ENCODE measurements at regions not wholly inside any gene's neighbourhood (a gene's known extent, or its start where the extent isn't known, plus 50 kb on each side); places are given as distances from the start of the nearest gene placed in this dataset.

GRCh38 chr4:4752025-4752424, 107.4 kb upstream of the MSX1 start:
- no peak overlapping the region for H3K4me3 Mint-ChIP-seq

GRCh38 chr4:4750187-4750586, 109.3 kb upstream of the MSX1 start:
- Mint-ChIP-seq H3K4me1 (peaks cover 2% of the 10 kb centered on the region), H3K27ac (no peak overlapping the region)

More at GRCh38 chr4:4752025-4752424, 107.4 kb upstream of the MSX1 start:
- Mint-ChIP-seq H3K27me3 (peaks cover 39% of the 10 kb centered on the region), H3K36me3 (ENCODE audit: low read depth) (no peaks in the 10 kb centered on the region), H3K27ac (no peak overlapping the region), H3K4me1 (peaks cover 2% of the 10 kb centered on the region)
- H3K9me3 ChIP-seq (ENCODE audit: control insufficient read depth, low read length, poor library complexity, severe bottlenecking) = no peaks in the 10 kb centered on the region
- no peak for ATAC-seq
- DNase-seq = no peak

GRCh38 chr4:4749137-4749536, 110.3 kb upstream of the MSX1 start:
- Mint-ChIP-seq H3K27ac (no peak overlapping the region), H3K36me3 (ENCODE audit: low read depth) (no peaks in the 10 kb centered on the region), H3K4me1 (peaks cover 2% of the 10 kb centered on the region), H3K4me3 (no peak overlapping the region), H3K27me3 (peaks cover 30% of the 10 kb centered on the region)
- H3K9me3 ChIP-seq (ENCODE audit: control insufficient read depth, low read length, poor library complexity, severe bottlenecking) = no peaks in the 10 kb centered on the region
- DNase-seq (no peak), ATAC-seq (no peak)

More at GRCh38 chr4:4750187-4750586, 109.3 kb upstream of the MSX1 start:
- DNase-seq (no peak), ATAC-seq (no peak)
- Mint-ChIP-seq H3K4me3 (no peak overlapping the region), H3K27me3 (peaks cover 34% of the 10 kb centered on the region), H3K36me3 (ENCODE audit: low read depth) (no peaks in the 10 kb centered on the region)
- no peaks in the 10 kb centered on the region for H3K9me3 ChIP-seq (ENCODE audit: control insufficient read depth, low read length, poor library complexity, severe bottlenecking)

GRCh38 chr4:4746444-4746843, 113.0 kb upstream of the MSX1 start:
- H3K9me3 ChIP-seq (ENCODE audit: control insufficient read depth, low read length, poor library complexity, severe bottlenecking) = no peaks in the 10 kb centered on the region
- Mint-ChIP-seq H3K27me3 (peaks cover 9% of the 10 kb centered on the region), H3K36me3 (ENCODE audit: low read depth) (no peaks in the 10 kb centered on the region), H3K4me1 (no peaks in the 10 kb centered on the region), H3K27ac (no peak overlapping the region), H3K4me3 (no peak overlapping the region)
- DNase-seq (no peak), ATAC-seq (no peak)

- Mint-ChIP-seq H3K36me3 (ENCODE audit: low read depth) (peaks cover 2% of the 10 kb centered on the region), H3K4me1 (no peaks in the 10 kb centered on the region), H3K4me3 (no peak overlapping the region), H3K27ac (no peak overlapping the region), H3K27me3 (peaks cover 6% of the 10 kb centered on the region)
- no peak for ATAC-seq
- no peaks in the 10 kb centered on the region for H3K9me3 ChIP-seq (ENCODE audit: control insufficient read depth, low read length, poor library complexity, severe bottlenecking)
- no peak for DNase-seq
These were observed 119.4 kb upstream of the MSX1 start for GRCh38 chr4:4740071-4740470.

- ATAC-seq = no peak
- DNase-seq = no peak
- no peaks in the 10 kb centered on the region for H3K4me1 Mint-ChIP-seq
- H3K4me3 Mint-ChIP-seq = no peak overlapping the region
- H3K36me3 Mint-ChIP-seq (ENCODE audit: low read depth) = no peaks in the 10 kb centered on the region
- H3K27me3 Mint-ChIP-seq = peaks cover 6% of the 10 kb centered on the region
- no peaks in the 10 kb centered on the region for H3K9me3 ChIP-seq (ENCODE audit: control insufficient read depth, low read length, poor library complexity, severe bottlenecking)
- H3K27ac Mint-ChIP-seq = no peak overlapping the region
These were observed 123.6 kb upstream of the MSX1 start for GRCh38 chr4:4735870-4736269.

GRCh38 chr4:4735136-4735750, 124.2 kb upstream of the MSX1 start:
- peaks cover 6% of the 10 kb centered on the region for H3K27me3 Mint-ChIP-seq
- ATAC-seq (no peak), DNase-seq (no peak)
- no peak overlapping the region for H3K4me3 Mint-ChIP-seq
- H3K9me3 ChIP-seq (ENCODE audit: control insufficient read depth, low read length, poor library complexity, severe bottlenecking) = no peaks in the 10 kb centered on the region
- H3K36me3 Mint-ChIP-seq (ENCODE audit: low read depth) = no peaks in the 10 kb centered on the region
- no peak overlapping the region for H3K27ac Mint-ChIP-seq
- no peaks in the 10 kb centered on the region for H3K4me1 Mint-ChIP-seq

- Mint-ChIP-seq H3K4me3 (no peak overlapping the region), H3K4me1 (no peaks in the 10 kb centered on the region), H3K27me3 (peaks cover 6% of the 10 kb centered on the region), H3K36me3 (ENCODE audit: low read depth) (no peaks in the 10 kb centered on the region), H3K27ac (no peak overlapping the region)
- H3K9me3 ChIP-seq (ENCODE audit: control insufficient read depth, low read length, poor library complexity, severe bottlenecking) = no peaks in the 10 kb centered on the region
- no peak for DNase-seq
- ATAC-seq = no peak
These were observed 125.0 kb upstream of the MSX1 start for GRCh38 chr4:4734425-4734824.

- Mint-ChIP-seq H3K27ac (no peak overlapping the region), H3K27me3 (peaks cover 6% of the 10 kb centered on the region), H3K4me3 (no peak overlapping the region), H3K4me1 (no peaks in the 10 kb centered on the region), H3K36me3 (ENCODE audit: low read depth) (no peaks in the 10 kb centered on the region)
- ATAC-seq = no peak
- H3K9me3 ChIP-seq (ENCODE audit: control insufficient read depth, low read length, poor library complexity, severe bottlenecking) = no peaks in the 10 kb centered on the region
- no peak for DNase-seq
These were observed 125.8 kb upstream of the MSX1 start for GRCh38 chr4:4733663-4734062.

GRCh38 chr4:4730249-4730648, 129.2 kb upstream of the MSX1 start:
- H3K9me3 ChIP-seq (ENCODE audit: control insufficient read depth, low read length, poor library complexity, severe bottlenecking) = no peaks in the 10 kb centered on the region
- H3K36me3 Mint-ChIP-seq (ENCODE audit: low read depth) = no peaks in the 10 kb centered on the region
- ATAC-seq (no peak), DNase-seq (no peak)
- no peak overlapping the region for H3K27ac Mint-ChIP-seq
- no peak overlapping the region for H3K4me3 Mint-ChIP-seq
- no peaks in the 10 kb centered on the region for H3K4me1 Mint-ChIP-seq
- H3K27me3 Mint-ChIP-seq = no peaks in the 10 kb centered on the region

GRCh38 chr4:4729206-4729605, 130.3 kb upstream of the MSX1 start:
- no peaks in the 10 kb centered on the region for H3K9me3 ChIP-seq (ENCODE audit: control insufficient read depth, low read length, poor library complexity, severe bottlenecking)
- Mint-ChIP-seq H3K4me1 (no peaks in the 10 kb centered on the region), H3K27ac (no peak overlapping the region), H3K4me3 (no peak overlapping the region), H3K27me3 (no peaks in the 10 kb centered on the region), H3K36me3 (ENCODE audit: low read depth) (no peaks in the 10 kb centered on the region)
- ATAC-seq = no peak
- no peak for DNase-seq

GRCh38 chr4:4727536-4727935, 131.9 kb upstream of the MSX1 start:
- no peaks in the 10 kb centered on the region for H3K9me3 ChIP-seq (ENCODE audit: control insufficient read depth, low read length, poor library complexity, severe bottlenecking)
- no peaks in the 10 kb centered on the region for H3K36me3 Mint-ChIP-seq (ENCODE audit: low read depth)
- no peak for DNase-seq
- no peaks in the 10 kb centered on the region for H3K27me3 Mint-ChIP-seq
- no peak for ATAC-seq
- H3K27ac Mint-ChIP-seq = no peak overlapping the region
- no peaks in the 10 kb centered on the region for H3K4me1 Mint-ChIP-seq
- no peak overlapping the region for H3K4me3 Mint-ChIP-seq

GRCh38 chr4:4726051-4726450, 133.4 kb upstream of the MSX1 start:
- no peak for ATAC-seq

GRCh38 chr4:4724321-4724720, 135.1 kb upstream of the MSX1 start:
- no peaks in the 10 kb centered on the region for H3K4me1 Mint-ChIP-seq
- no peak for DNase-seq
- no peak overlapping the region for H3K4me3 Mint-ChIP-seq
- no peaks in the 10 kb centered on the region for H3K27me3 Mint-ChIP-seq
- no peak overlapping the region for H3K27ac Mint-ChIP-seq
- no peaks in the 10 kb centered on the region for H3K36me3 Mint-ChIP-seq (ENCODE audit: low read depth)
- H3K9me3 ChIP-seq (ENCODE audit: control insufficient read depth, low read length, poor library complexity, severe bottlenecking) = no peaks in the 10 kb centered on the region
- ATAC-seq = no peak

More at GRCh38 chr4:4726051-4726450, 133.4 kb upstream of the MSX1 start:
- Mint-ChIP-seq H3K4me3 (no peak overlapping the region), H3K4me1 (no peaks in the 10 kb centered on the region), H3K27me3 (no peaks in the 10 kb centered on the region), H3K36me3 (ENCODE audit: low read depth) (no peaks in the 10 kb centered on the region), H3K27ac (no peak overlapping the region)
- H3K9me3 ChIP-seq (ENCODE audit: control insufficient read depth, low read length, poor library complexity, severe bottlenecking) = no peaks in the 10 kb centered on the region
- DNase-seq = no peak

Data from T-helper 17 cell (primary cell).